Esophagus muscularis mucosa (tissue), 4 donors: ENCODE measurements at regions not wholly inside any gene's neighbourhood (a gene's known extent, or its start where the extent isn't known, plus 50 kb on each side); places are given as distances from the start of the nearest gene placed in this dataset.
"Not testable (repeated sequence)": the region's sequence is repeated elsewhere in the genome, so short reads cannot be mapped to it uniquely, and the experiment has no call there.

Source experiments
- DNase-seq: peaks from one replicate; pipeline ENCODE4 v3.0.0-alpha.2; 2017; ENCODE audit errors: extremely low spot score
- H3K27ac ChIP-seq, 4 donors: fragments of 200-600 bp; sonication (generic); replicated peaks in 1 of 4; 1 replicate in 3 of 4; 2 replicates in 1 of 4; pipeline ENCODE4 v1.5.1; 2016 to 2019; ENCODE audit warnings: mild to moderate bottlenecking in 1 of 4
- H3K27me3 ChIP-seq, 4 donors: fragments of 200-600 bp; sonication (generic); one replicate each; pipeline versions ENCODE4 v1.5.1 to v1.6.0; 2016 to 2019
- H3K36me3 ChIP-seq, 4 donors: fragments of 200-600 bp; sonication (generic); one replicate each; pipeline ENCODE4 v1.5.1; 2016 to 2019
- H3K4me1 ChIP-seq, 4 donors: fragments of 200-600 bp; sonication (generic); one replicate each; pipeline ENCODE4 v1.5.1; 2016 to 2019
- H3K4me3 ChIP-seq, 4 donors: fragments of 200-600 bp; sonication (generic); 1 replicate in 2 of 4; 2 replicates in 2 of 4; pipeline ENCODE4 v1.5.1; 2016 to 2019; ENCODE audit warnings: mild to moderate bottlenecking in 4 of 4, moderate library complexity in 1 of 4
- H3K9me3 ChIP-seq, 4 donors: fragments of 200-600 bp; sonication (generic); 1 replicate in 3 of 4; 2 replicates in 1 of 4; pipeline ENCODE4 v1.5.1; 2016 to 2019
- CTCF ChIP-seq, 3 experiments: fragments of 200-600 bp in 2 of 3; fragments of 450-650 bp in 1 of 3; sonication (generic) in 2 of 3; IDR thresholded peaks; one replicate each; pipeline ENCODE4 v1.5.1; 2017 to 2019; ENCODE audit warnings: antibody characterized with exemption in 3 of 3, mild to moderate bottlenecking in 2 of 3, moderate library complexity in 1 of 3
- EP300 ChIP-seq: sonication (generic); formaldehyde crosslinking; IDR thresholded peaks from one replicate; pipeline ENCODE4 v1.6.1; 2017; ENCODE audit warnings: antibody characterized with exemption
- POLR2A ChIP-seq: fragments of 450-650 bp; IDR thresholded peaks from one replicate; pipeline ENCODE4 v1.6.1; 2017; ENCODE audit warnings: antibody characterized with exemption, moderate library complexity, mild to moderate bottlenecking, low read depth
- POLR2AphosphoS5 ChIP-seq, 2 donors: sonication (generic); formaldehyde crosslinking; IDR thresholded peaks; one replicate each; pipeline ENCODE4 v1.6.1; 2017; ENCODE audit warnings: antibody characterized with exemption in 2 of 2
- WGBS: methylation state at CpG from one replicate; pipeline ENCODE4 v1.1.5; 2018; 5-methylcytosine and 5-hydroxymethylcytosine counted together
- intact Hi-C: fragments of 100-400 bp; cut with DNase I; formaldehyde crosslinking; loops from one replicate; pipeline ENCODE4 v1.15.1; 2023

- no peak for DNase-seq
- TF ChIP-seq CTCF (IDR thresholded peaks at IDR 0.05), result no peak
- no peak for TF ChIP-seq POLR2A
- no peak for TF ChIP-seq POLR2AphosphoS5 (IDR thresholded peaks at IDR 0.05)
- TF ChIP-seq EP300, result no peak
- Histone ChIP-seq H3K9me3 (no peaks in the 10 kb centered on the region), H3K4me3 (no peak overlapping the region), H3K27ac (no peak overlapping the region), H3K4me1 (no peaks in the 10 kb centered on the region), H3K36me3 (no peaks in the 10 kb centered on the region), H3K27me3 (no peaks in the 10 kb centered on the region)
- 79% methylated on average over 2 of the region's 2 CpGs for WGBS
- intact Hi-C loops, result no loop called here
These were observed 1099.0 kb upstream of the LRRTM1 start for GRCh38 chr2:81403508-81403907.

- DNase-seq, result no peak
- 92% methylated on average over 4 of the region's 4 CpGs for WGBS
- no peaks in the 10 kb centered on the region for H3K4me1 ChIP-seq
These were observed 1092.0 kb upstream of the LRRTM1 start for GRCh38 chr2:81396417-81397019.

GRCh38 chr2:81395746-81396145, 1091.2 kb upstream of the LRRTM1 start:
- no peak for TF ChIP-seq POLR2AphosphoS5 (IDR thresholded peaks at IDR 0.05)
- TF ChIP-seq POLR2A, result no peak
- TF ChIP-seq CTCF (IDR thresholded peaks at IDR 0.05), result no peak
- no peak for TF ChIP-seq EP300
- no peak overlapping the region for H3K27ac ChIP-seq
- H3K4me3 ChIP-seq, result no peak overlapping the region
- H3K4me1 ChIP-seq, result no peaks in the 10 kb centered on the region
- WGBS, result 63% methylated on average over 2 of the region's 2 CpGs
- H3K27me3 ChIP-seq, result no peaks in the 10 kb centered on the region
- H3K9me3 ChIP-seq, result no peaks in the 10 kb centered on the region
- no peaks in the 10 kb centered on the region for H3K36me3 ChIP-seq
- intact Hi-C loops, result no loop called here
- DNase-seq, result no peak

More at GRCh38 chr2:81396417-81397019, 1092.0 kb upstream of the LRRTM1 start:
- no peak for TF ChIP-seq POLR2A
- Histone ChIP-seq H3K27ac (no peak overlapping the region), H3K4me3 (no peak overlapping the region), H3K9me3 (no peaks in the 10 kb centered on the region), H3K27me3 (no peaks in the 10 kb centered on the region), H3K36me3 (no peaks in the 10 kb centered on the region)
- intact Hi-C loops, result no loop called here

GRCh38 chr2:81389203-81389602, 1084.7 kb upstream of the LRRTM1 start:
- H3K36me3 ChIP-seq, result no peaks in the 10 kb centered on the region
- no peaks in the 10 kb centered on the region for H3K27me3 ChIP-seq
- intact Hi-C loops, result no loop called here
- H3K4me1 ChIP-seq, result no peaks in the 10 kb centered on the region
- DNase-seq, result no peak
- TF ChIP-seq CTCF (IDR thresholded peaks at IDR 0.05), result no peak
- TF ChIP-seq EP300, result no peak
- no peak for TF ChIP-seq POLR2AphosphoS5 (IDR thresholded peaks at IDR 0.05)
- no peak for TF ChIP-seq POLR2A
- 83% methylated on average over 3 of the region's 3 CpGs for WGBS
- no peak overlapping the region for H3K27ac ChIP-seq
- H3K4me3 ChIP-seq, result no peak overlapping the region
- H3K9me3 ChIP-seq, result peaks cover 0 to 7% (median 0%) of the 10 kb centered on the region in 4 donors

- Histone ChIP-seq H3K27me3 (no peaks in the 10 kb centered on the region), H3K36me3 (no peaks in the 10 kb centered on the region), H3K4me1 (no peaks in the 10 kb centered on the region), H3K27ac (no peak overlapping the region), H3K4me3 (no peak overlapping the region), H3K9me3 (peaks cover 0 to 5% (median 0%) of the 10 kb centered on the region in 4 donors)
- no peak for TF ChIP-seq EP300
- no peak for TF ChIP-seq POLR2AphosphoS5 (IDR thresholded peaks at IDR 0.05)
- TF ChIP-seq CTCF (IDR thresholded peaks at IDR 0.05), result no peak
- TF ChIP-seq POLR2A, result no peak
- intact Hi-C loops, result no loop called here
- DNase-seq, result no peak
These were observed 1059.2 kb upstream of the LRRTM1 start for GRCh38 chr2:81363800-81364199.

- H3K36me3 ChIP-seq, H3K9me3 ChIP-seq, H3K4me3 ChIP-seq, H3K27me3 ChIP-seq, H3K4me1 ChIP-seq, intact Hi-C loops, DNase-seq, H3K27ac ChIP-seq: not testable (repeated sequence)
- 89% methylated on average over 11 of the region's 11 CpGs for WGBS
These were observed 1057.9 kb upstream of the LRRTM1 start for GRCh38 chr2:81362468-81362867.
